GM12878 (cell line): ENCODE measurements at regions not wholly inside any gene's neighbourhood (a gene's known extent, or its start where the extent isn't known, plus 50 kb on each side); places are given as distances from the start of the nearest gene placed in this dataset.

ENCODE experiments used
- ATAC-seq: fragments of 200-7000 bp; cut with Tn5 transposase; 3 replicates; pipeline ENCODE4 v1.9.1; 2020; ENCODE audit warnings: mild to moderate bottlenecking, moderate library complexity
- BruUV-seq: library from RNA; stranded (reverse); fragments of 400-500 nt; replicated peaks from 2 replicates; lab custom pipeline; 2021; lab: Mats Ljungman, UMichigan
- CTCF ChIA-PET: fragments of 300-600 bp; sonication (Branson Sonifier 250); formaldehyde crosslinking; extraction: SDS; loops from one replicate; lab custom pipeline; 2021; ENCODE audit warnings: inconsistent platforms; lab: Yijun Ruan, JAX
- POLR2A ChIA-PET: fragments of 350-600 bp; formaldehyde crosslinking; extraction: SDS; loops from one replicate; lab custom pipeline; 2021; ENCODE audit warnings: inconsistent platforms; lab: Charles Lee
- RAD21 ChIA-PET: fragments of 300-600 bp; sonication (Branson Sonifier 250); formaldehyde crosslinking; loops from one replicate; lab custom pipeline; 2023; ENCODE audit warnings: antibody characterized with exemption; ENCODE audit not compliant: unreplicated experiment; lab: Charles Lee
- SMC1A ChIA-PET: fragments of 300-600 bp; sonication (Branson Sonifier 250); formaldehyde crosslinking; loops from one replicate; lab custom pipeline; 2023; ENCODE audit not compliant: unreplicated experiment, uncharacterized antibody; lab: Charles Lee
- DNase-seq: peaks from one replicate; pipeline ENCODE4 v3.0.0-alpha.2; 2011; ENCODE audit warnings: low read depth, low spot score
- FAIRE-seq: peaks from 3 replicates; lab custom pipeline; 2011; peaks lifted over from hg19 to GRCh38; lab: Jason Lieb, UNC
- H2AFZ ChIP-seq: 2 replicates; pipeline ENCODE4 v1.6.0; 2011; ENCODE audit warnings: low read depth, low read length, control low read depth; ENCODE audit not compliant: control insufficient read depth
- H3K27ac ChIP-seq: 2 replicates; pipeline ENCODE4 v1.5.1; 2011; ENCODE audit warnings: control low read depth; ENCODE audit not compliant: control insufficient read depth, insufficient read depth
- H3K27me3 ChIP-seq, 2 experiments: replicated peaks in 1 of 2; 2 replicates each; pipeline versions ENCODE4 v1.6.0 to v1.6.1; 2011; ENCODE audit warnings: low read length in 1 of 2; ENCODE audit not compliant: control insufficient read depth in 2 of 2, insufficient read depth in 2 of 2
- H3K36me3 ChIP-seq, 2 experiments: 2 replicates each; pipeline ENCODE4 v1.5.1; 2011; ENCODE audit warnings: low read length in 1 of 2; ENCODE audit not compliant: control insufficient read depth in 2 of 2, insufficient read depth in 2 of 2
- H3K4me1 ChIP-seq: 2 replicates; pipeline ENCODE4 v1.6.1; 2011; ENCODE audit warnings: mild to moderate bottlenecking, low read length, moderate library complexity, mixed read lengths; ENCODE audit not compliant: control insufficient read depth, insufficient read depth
- H3K4me2 ChIP-seq: 2 replicates; pipeline ENCODE4 v1.6.0; 2011; ENCODE audit warnings: control low read depth; ENCODE audit not compliant: control insufficient read depth, insufficient read depth
- H3K4me3 ChIP-seq: fragments of 200-600 bp; sonication (generic); 2 replicates; pipeline ENCODE4 v1.5.1; 2016
- H3K79me2 ChIP-seq: 2 replicates; pipeline ENCODE4 v1.6.0; 2011; ENCODE audit warnings: low read length; ENCODE audit not compliant: control insufficient read depth, insufficient read depth
- H3K9ac ChIP-seq: 2 replicates; pipeline ENCODE4 v1.8.0; 2011; ENCODE audit warnings: low read length, control low read depth, mixed read lengths; ENCODE audit not compliant: control insufficient read depth, insufficient read depth
- H3K9me3 ChIP-seq: replicated peaks from 3 replicates; pipeline ENCODE4 v1.5.1; 2011; ENCODE audit warnings: mild to moderate bottlenecking, low read length; ENCODE audit not compliant: control insufficient read depth, insufficient read depth
- H4K20me1 ChIP-seq: 2 replicates; pipeline ENCODE4 v1.6.0; 2011; ENCODE audit not compliant: control insufficient read depth, insufficient read depth
- ASH2L ChIP-seq: fragments of 300-600, 200-600 bp; sonication (generic); IDR thresholded peaks from 2 replicates; pipeline ENCODE4 v1.6.1; 2017; ENCODE audit warnings: low read depth, mild to moderate bottlenecking, borderline replicate concordance
- CBX5 ChIP-seq: sonication (generic); IDR thresholded peaks from 2 replicates; pipeline ENCODE4 v1.6.1; 2016; ENCODE audit warnings: low read depth, moderate library complexity, mild to moderate bottlenecking, inconsistent platforms
- EP300 ChIP-seq, 2 experiments: fragments of 150-350 bp in 1 of 2; IDR thresholded peaks; 2 replicates each; pipeline ENCODE4 v1.6.1; 2011 to 2012; ENCODE audit warnings: low read depth in 2 of 2, low read length in 2 of 2, borderline replicate concordance in 1 of 2, improper control_type of control experiment in 1 of 2, inconsistent platforms in 1 of 2; ENCODE audit not compliant: control insufficient read depth in 1 of 2
- FOXM1 ChIP-seq: IDR thresholded peaks from 2 replicates; pipeline ENCODE4 v1.6.1; 2012; ENCODE audit warnings: low read depth, mild to moderate bottlenecking, inconsistent platforms, low read length, moderate library complexity
- GATAD2B ChIP-seq: fragments of 450-650 bp; conservative IDR thresholded peaks from 2 replicates; pipeline ENCODE4 v1.6.1; 2017; ENCODE audit warnings: low read depth, mild to moderate bottlenecking, moderate library complexity
- HDGF ChIP-seq: fragments of 450-650 bp; IDR thresholded peaks from 2 replicates; pipeline ENCODE4 v1.6.1; 2016; ENCODE audit warnings: antibody characterized with exemption
- IRF3 ChIP-seq: fragments of 450-650 bp; IDR thresholded peaks from 2 replicates; pipeline ENCODE4 v1.6.1; 2014; ENCODE audit warnings: mild to moderate bottlenecking
- JUNB ChIP-seq: IDR thresholded peaks from 2 replicates; pipeline ENCODE4 v1.6.1; 2016; ENCODE audit warnings: antibody characterized with exemption, mild to moderate bottlenecking
- MTA2 ChIP-seq: fragments of 450-650 bp; IDR thresholded peaks from 2 replicates; pipeline ENCODE4 v1.6.1; 2016; ENCODE audit warnings: low read depth, mild to moderate bottlenecking, moderate library complexity
- NR2C2 ChIP-seq: IDR thresholded peaks from 2 replicates; pipeline ENCODE4 v1.6.1; 2011; ENCODE audit warnings: borderline replicate concordance, low read depth; ENCODE audit not compliant: control insufficient read depth, insufficient read length
- NR2F1 ChIP-seq: fragments of 450-650 bp; conservative IDR thresholded peaks from 2 replicates; pipeline ENCODE4 v1.6.1; 2017; ENCODE audit warnings: mild to moderate bottlenecking
- RELA ChIP-seq: fragments of 450-650 bp; IDR thresholded peaks from 2 replicates; pipeline ENCODE4 v1.8.0; 2014; ENCODE audit warnings: borderline replicate concordance; ENCODE audit not compliant: partially characterized antibody
- SPI1 ChIP-seq: IDR thresholded peaks from 2 replicates; pipeline ENCODE4 v1.6.1; 2011; ENCODE audit warnings: low read depth, mild to moderate bottlenecking, low read length, moderate library complexity, borderline replicate concordance; ENCODE audit not compliant: insufficient read depth
- SUZ12 ChIP-seq: fragments of 200-600 bp; sonication (generic); IDR thresholded peaks from one replicate; pipeline ENCODE4 v1.6.1; 2018; ENCODE audit warnings: antibody characterized with exemption, mild to moderate bottlenecking; ENCODE audit not compliant: unreplicated experiment
- YY1 ChIP-seq: IDR thresholded peaks from 2 replicates; pipeline ENCODE4 v1.6.1; 2011; ENCODE audit warnings: low read depth, mild to moderate bottlenecking, low read length
- WGBS: methylation state at CpG from one replicate; pipeline ENCODE4 v1.1.6; 2016; ENCODE audit warnings: low lambda C conversion rate; ENCODE audit not compliant: insufficient replicate concordance, insufficient coverage; ENCODE audit errors: missing lambda C conversion rate; 5-methylcytosine and 5-hydroxymethylcytosine counted together
- in situ Hi-C: fragments of 300-500 bp; cut with MboI; formaldehyde crosslinking; loops from 9 replicates; pipeline ENCODE4 v1.14.3; 2018; ENCODE audit warnings: mixed read lengths
- intact Hi-C: fragments of 100-400 bp; cut with micrococcal nuclease; formaldehyde crosslinking; loops from one replicate; pipeline ENCODE4 v1.14.2; 2022; ENCODE audit not compliant: unreplicated experiment
- TF ChIP-seq, protein P1 (sequence below): fragments of 450-650 bp; IDR thresholded peaks from 2 replicates; pipeline ENCODE4 v1.6.1; 2016; ENCODE audit warnings: mild to moderate bottlenecking
- TF ChIP-seq, protein P2 (sequence below): IDR thresholded peaks from 2 replicates; pipeline ENCODE4 v1.6.1; 2012; ENCODE audit warnings: low read depth, low read length, improper control_type of control experiment

DNA sequence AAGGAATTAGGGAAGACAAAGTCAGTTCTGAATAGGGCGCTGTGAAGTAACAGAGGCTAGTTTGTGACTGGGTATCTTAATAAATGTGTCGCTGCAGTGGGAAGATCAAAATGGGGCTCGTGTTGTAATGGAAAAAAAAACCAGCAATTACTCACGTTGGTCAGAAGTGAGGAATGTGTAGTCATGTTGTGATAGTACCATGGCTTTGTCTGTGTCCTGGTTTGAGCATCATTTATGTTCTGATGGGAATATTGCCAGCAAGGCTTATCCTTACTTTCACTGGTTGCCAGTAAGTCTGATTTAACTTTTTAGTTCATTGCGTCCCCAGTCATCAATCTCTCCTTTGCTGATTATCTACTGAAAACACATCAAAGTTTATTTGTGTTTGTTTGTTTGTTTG lies 467.6 kb downstream of the NYAP2 start:
- WGBS, result 14% methylated on average over 5 of the region's 5 CpGs

GRCh38 chr2:225865468-225865867 lies 466.0 kb downstream of the NYAP2 start:
- Histone ChIP-seq H3K4me3 (no peak overlapping the region), H3K36me3 (no peaks in the 10 kb centered on the region), H2AFZ (no peak overlapping the region), H4K20me1 (no peaks in the 10 kb centered on the region), H3K4me1 (no peaks in the 10 kb centered on the region), H3K4me2 (no peak overlapping the region), H3K27me3 (no peaks in the 10 kb centered on the region), H3K27ac (no peak overlapping the region), H3K79me2 (no peaks in the 10 kb centered on the region), H3K9ac (no peak overlapping the region), H3K9me3 (no peaks in the 10 kb centered on the region)
- no peak for TF ChIP-seq IRF3
- no peak for TF ChIP-seq NR2C2
- TF ChIP-seq RELA, result no peak
- TF ChIP-seq SUZ12, result no peak
- TF ChIP-seq CBX5, result no peak
- TF ChIP-seq EP300 (IDR thresholded peaks at IDR 0.05; ENCODE audit: borderline replicate concordance in 1 of 2, control insufficient read depth in 1 of 2, low read depth in 2 of 2, low read length in 2 of 2), result no peak
- TF ChIP-seq JUNB, result no peak
- TF ChIP-seq, protein P1, sequence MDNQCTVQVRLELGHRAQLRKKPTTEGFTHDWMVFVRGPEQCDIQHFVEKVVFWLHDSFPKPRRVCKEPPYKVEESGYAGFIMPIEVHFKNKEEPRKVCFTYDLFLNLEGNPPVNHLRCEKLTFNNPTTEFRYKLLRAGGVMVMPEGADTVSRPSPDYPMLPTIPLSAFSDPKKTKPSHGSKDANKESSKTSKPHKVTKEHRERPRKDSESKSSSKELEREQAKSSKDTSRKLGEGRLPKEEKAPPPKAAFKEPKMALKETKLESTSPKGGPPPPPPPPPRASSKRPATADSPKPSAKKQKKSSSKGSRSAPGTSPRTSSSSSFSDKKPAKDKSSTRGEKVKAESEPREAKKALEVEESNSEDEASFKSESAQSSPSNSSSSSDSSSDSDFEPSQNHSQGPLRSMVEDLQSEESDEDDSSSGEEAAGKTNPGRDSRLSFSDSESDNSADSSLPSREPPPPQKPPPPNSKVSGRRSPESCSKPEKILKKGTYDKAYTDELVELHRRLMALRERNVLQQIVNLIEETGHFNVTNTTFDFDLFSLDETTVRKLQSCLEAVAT, result no peak
- no peak for TF ChIP-seq SPI1
- no peak for TF ChIP-seq MTA2
- TF ChIP-seq, protein P2, sequence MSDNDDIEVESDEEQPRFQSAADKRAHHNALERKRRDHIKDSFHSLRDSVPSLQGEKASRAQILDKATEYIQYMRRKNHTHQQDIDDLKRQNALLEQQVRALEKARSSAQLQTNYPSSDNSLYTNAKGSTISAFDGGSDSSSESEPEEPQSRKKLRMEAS, result no peak
- TF ChIP-seq NR2F1, result no peak
- FAIRE-seq, result no peak
- CTCF ChIA-PET, result no interaction called here
- no peak for ATAC-seq
- in situ Hi-C loops, result no loop called here
- no peak for DNase-seq
- RAD21 ChIA-PET, result no interaction called here
- intact Hi-C loops, result no loop called here
- BruUV-seq, result no TSS peak
- SMC1A ChIA-PET, result no interaction called here
- POLR2A ChIA-PET, result no interaction called here

More for the DNA sequence above, 467.6 kb downstream of the NYAP2 start:
- H3K4me1 ChIP-seq, result no peaks in the 10 kb centered on the region
- DNase-seq (no peak), FAIRE-seq (no peak), ATAC-seq (no peak)
- ChIA-PET RAD21 (no interaction called here), SMC1A (no interaction called here), POLR2A (no interaction called here), CTCF (no interaction called here)
- H3K9me3 ChIP-seq, result no peaks in the 10 kb centered on the region
- no peak overlapping the region for H3K9ac ChIP-seq
- no peaks in the 10 kb centered on the region for H3K79me2 ChIP-seq
- intact Hi-C loops (no loop called here), in situ Hi-C loops (no loop called here)
- H3K4me3 ChIP-seq, result no peak overlapping the region
- no peaks in the 10 kb centered on the region for H3K27me3 ChIP-seq
- no peaks in the 10 kb centered on the region for H4K20me1 ChIP-seq
- TF ChIP-seq FOXM1 (no peak), HDGF (no peak), GATAD2B (no peak), ASH2L (no peak), YY1 (no peak)
- H3K27ac ChIP-seq, result no peak overlapping the region
- H3K36me3 ChIP-seq, result no peaks in the 10 kb centered on the region
- H2AFZ ChIP-seq, result no peak overlapping the region
- no TSS peak for BruUV-seq
- H3K4me2 ChIP-seq, result no peak overlapping the region
